GM06990 (cell line): ENCODE measurements at regions not wholly inside any gene's neighbourhood (a gene's known extent, or its start where the extent isn't known, plus 50 kb on each side); places are given as distances from the start of the nearest gene placed in this dataset.

Experiments used
- DNase-seq: peaks from one replicate; pipeline ENCODE4 v3.0.0-alpha.2; 2011; ENCODE audit not compliant: insufficient read length; ENCODE audit errors: extremely low read depth
- H3K27me3 ChIP-seq: replicated peaks from 2 replicates; pipeline ENCODE4 v1.6.0; 2011; ENCODE audit warnings: low read length; ENCODE audit not compliant: control insufficient read depth, insufficient read depth
- H3K36me3 ChIP-seq: 2 replicates; pipeline ENCODE4 v1.5.1; 2011; ENCODE audit warnings: low read length; ENCODE audit not compliant: control insufficient read depth, insufficient read depth
- H3K4me3 ChIP-seq: replicated peaks from 2 replicates; pipeline ENCODE4 v1.5.1; 2011; ENCODE audit warnings: low read depth, mild to moderate bottlenecking, control low read depth, low read length
- CTCF ChIP-seq: IDR thresholded peaks from 2 replicates; pipeline ENCODE4 v1.5.1; 2011; ENCODE audit warnings: low read length, control low read depth, mild to moderate bottlenecking, inconsistent platforms; ENCODE audit not compliant: insufficient read depth, poor library complexity, severe bottlenecking

GRCh38 chr15:95450413-95450812 is 880.1 kb upstream of the NR2F2 start:
- no peak overlapping the region for H3K4me3 ChIP-seq
- H3K27me3 ChIP-seq = no peaks in the 10 kb centered on the region
- TF ChIP-seq CTCF = no peak
- no peaks in the 10 kb centered on the region for H3K36me3 ChIP-seq
- DNase-seq = no peak

- TF ChIP-seq CTCF = no peak
- Histone ChIP-seq H3K4me3 (no peak overlapping the region), H3K27me3 (no peaks in the 10 kb centered on the region), H3K36me3 (no peaks in the 10 kb centered on the region)
- DNase-seq = no peak
Observed at GRCh38 chr15:95451938-95452337, 878.6 kb upstream of the NR2F2 start.

- no peaks in the 10 kb centered on the region for H3K36me3 ChIP-seq
- no peaks in the 10 kb centered on the region for H3K27me3 ChIP-seq
- no peak for TF ChIP-seq CTCF
- no peak for DNase-seq
- H3K4me3 ChIP-seq = no peak overlapping the region
Observed at GRCh38 chr15:95454403-95455262, 875.9 kb upstream of the NR2F2 start.

GRCh38 chr15:95457520-95457919 is 873.0 kb upstream of the NR2F2 start:
- H3K36me3 ChIP-seq = no peaks in the 10 kb centered on the region
- no peak overlapping the region for H3K4me3 ChIP-seq
- no peaks in the 10 kb centered on the region for H3K27me3 ChIP-seq
- no peak for DNase-seq
- TF ChIP-seq CTCF = no peak

GRCh38 chr15:95458721-95459120 is 871.8 kb upstream of the NR2F2 start:
- DNase-seq = no peak
- H3K27me3 ChIP-seq = no peaks in the 10 kb centered on the region
- no peak for TF ChIP-seq CTCF

More at GRCh38 chr15:95458721-95459120, 871.8 kb upstream of the NR2F2 start:
- Histone ChIP-seq H3K36me3 (no peaks in the 10 kb centered on the region), H3K4me3 (no peak overlapping the region)
